Endodermal cell (in vitro differentiated cells): ENCODE measurements at regions not wholly inside any gene's neighbourhood (a gene's known extent, or its start where the extent isn't known, plus 50 kb on each side); places are given as distances from the start of the nearest gene placed in this dataset.

Experiments
- DNase-seq: peaks from one replicate; pipeline ENCODE4 v3.0.0-alpha.2; 2017
- H3K27ac ChIP-seq: 2 replicates; pipeline ENCODE4 v1.5.1; 2013; ENCODE audit warnings: mild to moderate bottlenecking, low read depth, low read length, moderate library complexity
- H3K27me3 ChIP-seq: 2 replicates; pipeline ENCODE4 v1.6.1; 2013; ENCODE audit warnings: mild to moderate bottlenecking, low read length, moderate library complexity; ENCODE audit not compliant: insufficient read depth, control insufficient read depth, poor library complexity, severe bottlenecking
- H3K36me3 ChIP-seq: 2 replicates; pipeline ENCODE4 v1.7.0; 2013; ENCODE audit warnings: mild to moderate bottlenecking, low read length, moderate library complexity; ENCODE audit not compliant: control insufficient read depth, insufficient read depth
- H3K4me1 ChIP-seq: one replicate; pipeline ENCODE4 v1.7.0; 2013; ENCODE audit warnings: low read length; ENCODE audit not compliant: control insufficient read depth, insufficient read depth
- H3K4me3 ChIP-seq: 2 replicates; pipeline ENCODE4 v1.5.1; 2013; ENCODE audit warnings: mild to moderate bottlenecking, low read length, moderate library complexity
- H3K9ac ChIP-seq: 2 replicates; pipeline ENCODE4 v1.6.1; 2013; ENCODE audit warnings: mild to moderate bottlenecking, low read length, moderate library complexity; ENCODE audit not compliant: poor library complexity, severe bottlenecking; ENCODE audit errors: extremely low read depth
- H3K9me3 ChIP-seq: 2 replicates; pipeline ENCODE4 v1.6.1; 2013; ENCODE audit warnings: mild to moderate bottlenecking, low read length, moderate library complexity; ENCODE audit not compliant: control insufficient read depth
- H3K27ac Mint-ChIP-seq: 2 replicates; pipeline ENCODE4 v1.8.0; 2020; ENCODE audit warnings: mixed read lengths
- H3K27me3 Mint-ChIP-seq: 2 replicates; pipeline ENCODE4 v1.8.0; 2021; ENCODE audit warnings: mild to moderate bottlenecking, mixed read lengths; ENCODE audit not compliant: insufficient read depth
- H3K36me3 Mint-ChIP-seq: 2 replicates; pipeline ENCODE4 v1.8.0; 2020; ENCODE audit warnings: low read depth, mixed read lengths
- H3K4me1 Mint-ChIP-seq: 2 replicates; pipeline ENCODE4 v1.8.0; 2020; ENCODE audit warnings: mixed read lengths
- H3K4me3 Mint-ChIP-seq: 2 replicates; pipeline ENCODE4 v1.8.0; 2020; ENCODE audit warnings: mild to moderate bottlenecking, moderate library complexity, mixed read lengths
- H3K9me3 Mint-ChIP-seq: 2 replicates; pipeline ENCODE4 v1.8.0; 2020; ENCODE audit warnings: mild to moderate bottlenecking, mixed read lengths
- CTCF ChIP-seq: fragments of 200-600 bp; sonication (generic); conservative IDR thresholded peaks from 2 replicates; pipeline ENCODE4 v1.5.0; 2021; ENCODE audit warnings: antibody characterized with exemption, mild to moderate bottlenecking
- WGBS, 2 experiments: methylation state at CpG; one replicate each; pipeline versions ENCODE4 v1.1.5 to v1.1.7; 2013; ENCODE audit warnings: missing lambda C conversion rate in 2 of 2, mixed read lengths in 1 of 2; ENCODE audit not compliant: insufficient coverage in 1 of 2, insufficient read length in 1 of 2; 5-methylcytosine and 5-hydroxymethylcytosine counted together

- DNase-seq: no peak
- H3K36me3 ChIP-seq: no peaks in the 10 kb centered on the region
- Mint-ChIP-seq H3K9me3 (no peaks in the 10 kb centered on the region), H3K27ac (no peak overlapping the region), H3K27me3 (no peaks in the 10 kb centered on the region), H3K36me3 (no peaks in the 10 kb centered on the region), H3K4me3 (no peak overlapping the region), H3K4me1 (peaks cover 6% of the 10 kb centered on the region)
- H3K9ac ChIP-seq: no peak overlapping the region
- H3K27me3 ChIP-seq: no peaks in the 10 kb centered on the region
- TF ChIP-seq CTCF: no peak
- no peak overlapping the region for H3K27ac ChIP-seq
- H3K4me1 ChIP-seq: peaks cover 6% of the 10 kb centered on the region
- no peaks in the 10 kb centered on the region for H3K9me3 ChIP-seq
- WGBS, 2 experiments: 93 to 96% methylated on average over 12 to 15 of the region's 15 CpGs
- H3K4me3 ChIP-seq: no peak overlapping the region
Measured at GRCh38 chr15:27673766-27674445, 425.2 kb downstream of the OCA2 start.

GRCh38 chr15:27672537-27672936 is 426.6 kb downstream of the OCA2 start:
- Histone ChIP-seq H3K36me3 (no peaks in the 10 kb centered on the region), H3K27ac (no peak overlapping the region), H3K4me3 (no peak overlapping the region), H3K9me3 (no peaks in the 10 kb centered on the region), H3K9ac (no peak overlapping the region), H3K4me1 (peaks cover 6% of the 10 kb centered on the region), H3K27me3 (no peaks in the 10 kb centered on the region)
- no peaks in the 10 kb centered on the region for H3K27me3 Mint-ChIP-seq
- DNase-seq: no peak
- TF ChIP-seq CTCF: no peak
- peaks cover 4% of the 10 kb centered on the region for H3K4me1 Mint-ChIP-seq
- no peaks in the 10 kb centered on the region for H3K36me3 Mint-ChIP-seq
- no peak overlapping the region for H3K27ac Mint-ChIP-seq
- WGBS, 2 experiments: 92 to 100% methylated on average over 2 to 8 of the region's 8 CpGs
- H3K9me3 Mint-ChIP-seq: no peaks in the 10 kb centered on the region
- no peak overlapping the region for H3K4me3 Mint-ChIP-seq

- Mint-ChIP-seq H3K27ac (no peak overlapping the region), H3K4me3 (no peak overlapping the region), H3K4me1 (peaks cover 3% of the 10 kb centered on the region), H3K36me3 (no peaks in the 10 kb centered on the region), H3K27me3 (no peaks in the 10 kb centered on the region), H3K9me3 (no peaks in the 10 kb centered on the region)
- no peaks in the 10 kb centered on the region for H3K9me3 ChIP-seq
- WGBS, 2 experiments: 90 to 98% methylated on average over 7 to 13 of the region's 13 CpGs
- H3K9ac ChIP-seq: no peak overlapping the region
- H3K4me3 ChIP-seq: no peak overlapping the region
- H3K36me3 ChIP-seq: no peaks in the 10 kb centered on the region
- DNase-seq: no peak
- no peak for TF ChIP-seq CTCF
- peaks cover 6% of the 10 kb centered on the region for H3K4me1 ChIP-seq
- H3K27me3 ChIP-seq: no peaks in the 10 kb centered on the region
- H3K27ac ChIP-seq: no peak overlapping the region
Measured at GRCh38 chr15:27671819-27672437, 427.2 kb downstream of the OCA2 start.
